IMR-90 (cell line): ENCODE measurements at regions not wholly inside any gene's neighbourhood (a gene's known extent, or its start where the extent isn't known, plus 50 kb on each side); places are given as distances from the start of the nearest gene placed in this dataset.

Experiments
- ATAC-seq: fragments of 200-7000 bp; cut with Tn5 transposase; 2 replicates; pipeline ENCODE4 v1.9.1; 2020; ENCODE audit warnings: low read depth, mild to moderate bottlenecking, moderate library complexity
- BruUV-seq: library from RNA; stranded (reverse); fragments of 400-500 nt; replicated peaks from 2 replicates; lab custom pipeline; 2021; lab: Mats Ljungman, UMichigan
- CTCF ChIA-PET: fragments of 300-600 bp; formaldehyde crosslinking; extraction: SDS; loops from one replicate; lab custom pipeline; 2021; ENCODE audit warnings: antibody characterized with exemption; lab: Yijun Ruan, JAX
- POLR2A ChIA-PET: fragments of 300-600 bp; sonication (Branson Sonifier 250); formaldehyde crosslinking; loops from one replicate; lab custom pipeline; 2022; ENCODE audit warnings: antibody characterized with exemption; ENCODE audit not compliant: unreplicated experiment; lab: Charles Lee
- DNase-seq: peaks from one replicate; pipeline ENCODE4 v3.0.0; 2013
- H2AFZ ChIP-seq: replicated peaks from 2 replicates; pipeline ENCODE3; 2013; ENCODE audit warnings: low read length, mild to moderate bottlenecking; ENCODE audit not compliant: poor library complexity
- H2AK5ac ChIP-seq: 2 replicates; pipeline ENCODE4 v1.6.1; 2013; ENCODE audit warnings: low read depth, low read length, inconsistent platforms
- H2AK9ac ChIP-seq: replicated peaks from 2 replicates; pipeline ENCODE3; 2013; ENCODE audit warnings: mild to moderate bottlenecking, low read depth, low read length, moderate library complexity; ENCODE audit not compliant: poor library complexity
- H2BK120ac ChIP-seq: 2 replicates; pipeline ENCODE4 v1.6.1; 2013; ENCODE audit warnings: low read depth, low read length, inconsistent platforms
- H2BK15ac ChIP-seq: 3 replicates; pipeline ENCODE4 v1.6.1; 2013; ENCODE audit warnings: low read depth, low read length, inconsistent platforms
- H2BK20ac ChIP-seq: 2 replicates; pipeline ENCODE4 v1.6.1; 2013; ENCODE audit warnings: low read depth, mild to moderate bottlenecking, inconsistent platforms, low read length, moderate library complexity
- H2BK5ac ChIP-seq: 2 replicates; pipeline ENCODE4 v1.6.1; 2013; ENCODE audit warnings: mild to moderate bottlenecking, low read depth, low read length, inconsistent platforms; ENCODE audit not compliant: poor library complexity, severe bottlenecking
- H3K14ac ChIP-seq: replicated peaks from 2 replicates; pipeline ENCODE4 v1.6.1; 2013; ENCODE audit warnings: low read depth, low read length, inconsistent platforms
- H3K18ac ChIP-seq: 2 replicates; pipeline ENCODE4 v1.6.1; 2013; ENCODE audit warnings: low read depth, low read length, control low read depth
- H3K23ac ChIP-seq: 2 replicates; pipeline ENCODE4 v1.6.1; 2013; ENCODE audit warnings: low read depth, low read length, inconsistent platforms
- H3K27ac ChIP-seq: 2 replicates; pipeline ENCODE4 v1.5.1; 2013; ENCODE audit warnings: mild to moderate bottlenecking, control low read depth, low read length; ENCODE audit not compliant: insufficient read depth
- H3K27me3 ChIP-seq: 2 replicates; pipeline ENCODE4 v1.6.1; 2013; ENCODE audit warnings: low read length; ENCODE audit not compliant: control insufficient read depth, insufficient read depth
- H3K36me3 ChIP-seq: 2 replicates; pipeline ENCODE4 v1.6.1; 2013; ENCODE audit warnings: low read length, mixed read lengths; ENCODE audit not compliant: control insufficient read depth, insufficient read depth
- H3K4ac ChIP-seq: 2 replicates; pipeline ENCODE4 v1.6.1; 2013; ENCODE audit warnings: low read depth, low read length, inconsistent platforms
- H3K4me1 ChIP-seq: 2 replicates; pipeline ENCODE4 v1.6.1; 2013; ENCODE audit warnings: low read length, mixed read lengths; ENCODE audit not compliant: control insufficient read depth, insufficient read depth
- H3K4me2 ChIP-seq: 2 replicates; pipeline ENCODE4 v1.6.1; 2013; ENCODE audit warnings: low read depth, mild to moderate bottlenecking, control low read depth, low read length, moderate library complexity
- H3K4me3 ChIP-seq: 2 replicates; pipeline ENCODE4 v1.5.1; 2013; ENCODE audit warnings: low read depth, mild to moderate bottlenecking, control low read depth, low read length, moderate library complexity; ENCODE audit not compliant: insufficient read depth
- H3K56ac ChIP-seq: 2 replicates; pipeline ENCODE4 v1.6.1; 2013; ENCODE audit warnings: low read length, inconsistent platforms; ENCODE audit not compliant: insufficient read depth; ENCODE audit errors: extremely low read depth
- H3K79me1 ChIP-seq, 2 experiments: 2 replicates each; pipeline ENCODE4 v1.6.1; 2013; ENCODE audit warnings: low read length in 2 of 2, inconsistent platforms in 1 of 2, low read depth in 1 of 2
- H3K9ac ChIP-seq: 2 replicates; pipeline ENCODE4 v1.6.1; 2013; ENCODE audit warnings: low read depth, low read length, control low read depth
- H3K9me1 ChIP-seq: 2 replicates; pipeline ENCODE4 v1.6.1; 2013; ENCODE audit warnings: low read length, inconsistent platforms; ENCODE audit not compliant: insufficient read depth
- H3K9me3 ChIP-seq: 2 replicates; pipeline ENCODE4 v1.6.1; 2013; ENCODE audit warnings: low read length; ENCODE audit not compliant: control insufficient read depth, insufficient read depth
- H4K20me1 ChIP-seq: 2 replicates; pipeline ENCODE4 v1.6.1; 2013; ENCODE audit warnings: low read length, inconsistent platforms; ENCODE audit not compliant: insufficient read depth
- H4K5ac ChIP-seq: 2 replicates; pipeline ENCODE4 v1.6.1; 2013; ENCODE audit warnings: mild to moderate bottlenecking, low read depth, low read length, control low read depth
- H4K8ac ChIP-seq, 2 experiments: 2 replicates each; pipeline ENCODE4 v1.6.1; 2013; ENCODE audit warnings: low read depth in 2 of 2, low read length in 2 of 2, control low read depth in 1 of 2, inconsistent platforms in 1 of 2
- H4K91ac ChIP-seq: 2 replicates; pipeline ENCODE4 v1.6.1; 2013; ENCODE audit warnings: low read depth, low read length, inconsistent platforms; ENCODE audit not compliant: insufficient read depth
- CEBPB ChIP-seq: IDR thresholded peaks from 2 replicates; pipeline ENCODE4 v1.6.1; 2012; ENCODE audit warnings: low read depth, low read length, improper control_type of control experiment
- FOS ChIP-seq: fragments of 150-350 bp; IDR thresholded peaks from 2 replicates; pipeline ENCODE4 v1.6.1; 2016; ENCODE audit warnings: low read depth, low read length
- MAFK ChIP-seq: IDR thresholded peaks from 2 replicates; pipeline ENCODE4 v1.6.1; 2012; ENCODE audit warnings: low read depth, low read length, improper control_type of control experiment
- RAD21 ChIP-seq: IDR thresholded peaks from 2 replicates; pipeline ENCODE4 v1.6.1; 2012; ENCODE audit warnings: low read length, improper control_type of control experiment
- RFX5 ChIP-seq: IDR thresholded peaks from 2 replicates; pipeline ENCODE4 v1.8.0; 2012; ENCODE audit warnings: low read depth, mild to moderate bottlenecking, low read length, moderate library complexity
- SMC3 ChIP-seq: fragments of 150-350 bp; IDR thresholded peaks from 2 replicates; pipeline ENCODE4 v1.6.1; 2016; ENCODE audit warnings: low read depth, mild to moderate bottlenecking, antibody characterized with exemption, low read length, moderate library complexity
- whole genome bisulfite sequencing, 2 experiments: methylation state at CpG; one replicate each; pipeline versions ENCODE4 v1.1.5 to v1.1.7; 2013; ENCODE audit warnings: missing lambda C conversion rate in 2 of 2; ENCODE audit not compliant: insufficient read length in 1 of 2; ENCODE audit errors: extremely low coverage in 2 of 2; 5-methylcytosine and 5-hydroxymethylcytosine counted together
- dilution Hi-C: fragments of 300-500 bp; cut with HindIII; formaldehyde crosslinking; loops from one replicate; pipeline ENCODE4 v1.14.3; 2018; ENCODE audit warnings: low sequenced_read_pairs; ENCODE audit not compliant: unreplicated experiment
- in situ Hi-C: fragments of 300-500 bp; cut with MboI; formaldehyde crosslinking; loops from 3 replicates; pipeline ENCODE4 v1.14.3; 2019; ENCODE audit warnings: low sequenced_read_pairs, inconsistent platforms, mixed read lengths
- intact Hi-C: fragments of 100-400 bp; cut with micrococcal nuclease; formaldehyde crosslinking; loops from 2 replicates; pipeline ENCODE4 v1.10.0; 2022

DNA sequence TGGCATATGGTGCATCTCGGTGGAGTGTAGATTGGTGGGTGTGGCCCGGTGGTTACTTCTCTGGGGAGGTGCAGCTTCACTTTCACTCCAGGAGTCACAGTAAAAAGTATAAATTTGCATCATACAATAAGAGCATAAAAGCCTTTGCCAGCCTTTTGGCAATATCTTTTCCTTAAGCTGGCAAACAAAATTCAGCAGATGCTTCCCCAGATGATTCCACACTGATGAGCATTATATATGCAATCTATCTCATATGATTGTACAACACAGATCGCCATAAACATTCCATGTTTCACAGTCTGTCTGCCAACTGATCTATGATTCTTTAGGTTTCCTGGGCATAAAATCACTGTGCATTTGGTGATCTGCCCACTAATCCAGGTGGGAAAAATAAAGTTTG lies 120.2 kb upstream of the ALCAM start:
- no peak for ATAC-seq
- dilution Hi-C loops, result no loop called here

More for the DNA sequence above, 120.2 kb upstream of the ALCAM start:
- Histone ChIP-seq H2BK15ac (no peak overlapping the region), H4K5ac (no peak overlapping the region), H2BK20ac (no peak overlapping the region), H2BK120ac (no peak overlapping the region), H3K4me1 (no peaks in the 10 kb centered on the region), H3K79me1 (no peaks in the 10 kb centered on the region), H3K9me3 (peaks cover 2% of the 10 kb centered on the region; the same call in 1 of the 2 replicates), H3K9ac (no peak overlapping the region), H3K27ac (no peak overlapping the region), H2AK9ac (no peak overlapping the region), H3K27me3 (no peaks in the 10 kb centered on the region), H2BK5ac (no peak overlapping the region), H4K8ac (no peak overlapping the region), H3K56ac (no peak overlapping the region), H3K4ac (no peak overlapping the region), H3K9me1 (no peaks in the 10 kb centered on the region), H3K18ac (no peak overlapping the region), H2AK5ac (no peak overlapping the region), H2AFZ (no peak overlapping the region), H3K23ac (no peak overlapping the region), H4K20me1 (no peaks in the 10 kb centered on the region), H3K36me3 (no peaks in the 10 kb centered on the region), H3K4me3 (no peak overlapping the region), H3K14ac (no peak overlapping the region), H4K91ac (no peak overlapping the region), H3K4me2 (no peak overlapping the region)
- no TSS peak for BruUV-seq
- in situ Hi-C loops (no loop called here), intact Hi-C loops (no loop called here)
- ChIA-PET POLR2A (no interaction called here), CTCF (no interaction called here)
- WGBS, 2 experiments, result no CpG with 5 or more reads among the region's 3 CpGs
- TF ChIP-seq FOS (no peak), CEBPB (no peak), RFX5 (no peak), SMC3 (no peak), MAFK (no peak), RAD21 (no peak)
- no peak for DNase-seq
